H1 (cell line): ENCODE measurements at regions not wholly inside any gene's neighbourhood (a gene's known extent, or its start where the extent isn't known, plus 50 kb on each side); places are given as distances from the start of the nearest gene placed in this dataset.

ENCODE experiments used
- CTCF ChIA-PET: fragments of 300-600 bp; sonication (Branson Sonifier 250); formaldehyde crosslinking; loops from one replicate; lab custom pipeline; 2021; ENCODE audit not compliant: partially characterized antibody; lab: Charles Lee
- POLR2A ChIA-PET: fragments of 300-600 bp; sonication (Branson Sonifier 250); formaldehyde crosslinking; loops from one replicate; lab custom pipeline; 2021; ENCODE audit warnings: inconsistent platforms; ENCODE audit not compliant: partially characterized antibody; lab: Charles Lee
- DNase-seq, 2 experiments: peaks; one replicate each; pipeline versions ENCODE4 v3.0.0 to v3.0.0-alpha.2; 2010 to 2022; ENCODE audit warnings: low spot score in 2 of 2, low read depth in 1 of 2, mixed read lengths in 1 of 2
- FAIRE-seq: peaks from 2 replicates; lab custom pipeline; 2011; peaks lifted over from hg19 to GRCh38; lab: Jason Lieb, UNC
- H2AFZ ChIP-seq: 2 replicates; pipeline ENCODE4 v1.8.1; 2012; ENCODE audit warnings: low read length, inconsistent platforms
- H2AK5ac ChIP-seq: 2 replicates; pipeline ENCODE4 v1.6.1; 2013; ENCODE audit warnings: low read depth, low read length
- H2BK120ac ChIP-seq: replicated peaks from 2 replicates; pipeline ENCODE3; 2013; ENCODE audit warnings: low read depth, low read length, inconsistent platforms
- H2BK12ac ChIP-seq: 2 replicates; pipeline ENCODE4 v1.6.1; 2013; ENCODE audit warnings: low read depth, low read length
- H2BK15ac ChIP-seq: 2 replicates; pipeline ENCODE4 v1.6.1; 2013; ENCODE audit warnings: low read length
- H2BK20ac ChIP-seq: 2 replicates; pipeline ENCODE4 v1.6.1; 2013; ENCODE audit warnings: low read length
- H2BK5ac ChIP-seq: 2 replicates; pipeline ENCODE4 v1.6.1; 2013; ENCODE audit warnings: low read depth, low read length
- H3K14ac ChIP-seq: 2 replicates; pipeline ENCODE4 v1.6.1; 2013; ENCODE audit warnings: inconsistent platforms; ENCODE audit not compliant: insufficient read length
- H3K18ac ChIP-seq: 2 replicates; pipeline ENCODE4 v1.6.1; 2013; ENCODE audit warnings: low read length; ENCODE audit errors: extremely low read depth
- H3K23ac ChIP-seq: 2 replicates; pipeline ENCODE4 v1.6.1; 2013; ENCODE audit warnings: inconsistent platforms; ENCODE audit not compliant: insufficient read length
- H3K23me2 ChIP-seq: 2 replicates; pipeline ENCODE4 v1.6.1; 2013; ENCODE audit warnings: low read depth, low read length
- H3K27ac ChIP-seq: 2 replicates; pipeline ENCODE4 v1.6.1; 2011; ENCODE audit warnings: low read depth, low read length, inconsistent platforms
- H3K27me3 ChIP-seq, 4 experiments: replicated peaks in 1 of 4; 1 replicate in 1 of 4; 2 replicates in 3 of 4; pipeline versions ENCODE4 v1.6.1 to v1.8.1; 2011 to 2013; ENCODE audit warnings: low read length in 3 of 4, mild to moderate bottlenecking in 3 of 4, inconsistent platforms in 2 of 4, mixed read lengths in 2 of 4, moderate library complexity in 1 of 4; ENCODE audit not compliant: control insufficient read depth in 3 of 4, insufficient read depth in 3 of 4; ENCODE audit errors: extremely low read depth in 1 of 4
- H3K36me3 ChIP-seq, 4 experiments: 2 replicates each; pipeline versions ENCODE4 v1.6.1 to v1.8.1; 2011 to 2013; ENCODE audit warnings: mild to moderate bottlenecking in 4 of 4, low read length in 3 of 4, moderate library complexity in 2 of 4, control low read depth in 1 of 4, inconsistent platforms in 1 of 4; ENCODE audit not compliant: insufficient read depth in 4 of 4, control insufficient read depth in 2 of 4
- H3K4ac ChIP-seq: replicated peaks from 2 replicates; pipeline ENCODE3; 2013; ENCODE audit warnings: low read length, low read depth, mixed read lengths, inconsistent platforms; ENCODE audit not compliant: insufficient read length
- H3K4me1 ChIP-seq, 4 experiments: replicated peaks in 1 of 4; 1 replicate in 1 of 4; 2 replicates in 3 of 4; pipeline versions ENCODE4 v1.6.1 to v1.8.1; 2011 to 2013; ENCODE audit warnings: low read length in 3 of 4, inconsistent platforms in 2 of 4, mixed read lengths in 1 of 4; ENCODE audit not compliant: insufficient read depth in 4 of 4, control insufficient read depth in 3 of 4
- H3K4me2 ChIP-seq, 2 experiments: 2 replicates each; pipeline versions ENCODE4 v1.6.1 to v1.8.1; 2011 to 2013; ENCODE audit warnings: low read depth in 2 of 2, low read length in 2 of 2, control low read depth in 1 of 2, inconsistent platforms in 1 of 2, mild to moderate bottlenecking in 1 of 2; ENCODE audit not compliant: insufficient read depth in 1 of 2
- H3K4me3 ChIP-seq, 4 experiments: fragments of 200-600, 300-600 bp in 1 of 4; sonication (generic), shearing (Covaris generic), sonication (Bioruptor Twin) in 1 of 4; 2 replicates each; pipeline versions ENCODE4 v1.5.1 to v1.8.1; 2011 to 2016; ENCODE audit warnings: low read length in 4 of 4, low read depth in 3 of 4, control low read depth in 2 of 4, inconsistent platforms in 2 of 4, mild to moderate bottlenecking in 2 of 4, mixed read lengths in 1 of 4, moderate library complexity in 1 of 4; ENCODE audit not compliant: insufficient read depth in 2 of 4; ENCODE audit errors: extremely low read depth in 1 of 4
- H3K56ac ChIP-seq: replicated peaks from 2 replicates; pipeline ENCODE3; 2013; ENCODE audit warnings: low read depth, mild to moderate bottlenecking, mixed read lengths, low read length, inconsistent platforms; ENCODE audit not compliant: insufficient read length
- H3K79me1 ChIP-seq: 2 replicates; pipeline ENCODE4 v1.6.1; 2013; ENCODE audit warnings: low read depth, low read length, control low read depth
- H3K79me2 ChIP-seq, 2 experiments: 2 replicates each; pipeline versions ENCODE4 v1.6.1 to v1.8.1; 2012 to 2013; ENCODE audit warnings: low read length in 2 of 2, mild to moderate bottlenecking in 2 of 2, inconsistent platforms in 1 of 2; ENCODE audit not compliant: insufficient read depth in 2 of 2, control insufficient read depth in 1 of 2
- H3K9ac ChIP-seq, 4 experiments: replicated peaks in 1 of 4; 1 replicate in 1 of 4; 2 replicates in 3 of 4; pipeline versions ENCODE4 v1.6.1 to v1.8.1; 2011 to 2013; ENCODE audit warnings: low read depth in 3 of 4, low read length in 3 of 4, control low read depth in 2 of 4, mild to moderate bottlenecking in 2 of 4, moderate library complexity in 2 of 4, inconsistent platforms in 1 of 4; ENCODE audit errors: extremely low read depth in 1 of 4
- H3K9me3 ChIP-seq, 2 experiments: 2 replicates each; pipeline versions ENCODE4 v1.6.1 to v1.8.1; 2012 to 2013; ENCODE audit warnings: mild to moderate bottlenecking in 2 of 2, moderate library complexity in 2 of 2, control low read depth in 1 of 2, inconsistent platforms in 1 of 2, low read depth in 1 of 2, low read length in 1 of 2, mixed read lengths in 1 of 2; ENCODE audit not compliant: insufficient read depth in 2 of 2
- H4K20me1 ChIP-seq, 2 experiments: replicated peaks in 1 of 2; 2 replicates each; pipeline versions ENCODE3 to v1.8.1; 2011 to 2013; ENCODE audit warnings: inconsistent platforms in 2 of 2, low read length in 2 of 2, mild to moderate bottlenecking in 1 of 2; ENCODE audit not compliant: insufficient read depth in 2 of 2, control insufficient read depth in 1 of 2
- H4K5ac ChIP-seq: 2 replicates; pipeline ENCODE4 v1.6.1; 2013; ENCODE audit warnings: low read length, low read depth, mixed read lengths, inconsistent platforms; ENCODE audit not compliant: insufficient read length
- H4K8ac ChIP-seq: 2 replicates; pipeline ENCODE4 v1.8.0; 2013; ENCODE audit warnings: mild to moderate bottlenecking, moderate library complexity, low read length, inconsistent platforms; ENCODE audit not compliant: insufficient read depth; ENCODE audit errors: extremely low read depth
- H4K91ac ChIP-seq: replicated peaks from 2 replicates; pipeline ENCODE3; 2013; ENCODE audit warnings: low read length, mixed read lengths, inconsistent platforms; ENCODE audit not compliant: insufficient read length
- SP4 ChIP-seq: IDR thresholded peaks from 2 replicates; pipeline ENCODE4 v1.6.1; 2012; ENCODE audit warnings: low read length, inconsistent platforms
- SUZ12 ChIP-seq: fragments of 200-600 bp; sonication (generic); IDR thresholded peaks from 2 replicates; pipeline ENCODE4 v1.6.1; 2012; ENCODE audit warnings: mild to moderate bottlenecking, inconsistent platforms, low read length, moderate library complexity, mixed read lengths
- WGBS, 2 experiments: shearing (Covaris generic) in 1 of 2; methylation state at CpG; one replicate each; pipeline versions ENCODE4 v1.1.6 to v1.1.7; 2013 to 2015; ENCODE audit warnings: low lambda C conversion rate in 2 of 2, mixed read lengths in 2 of 2, inconsistent platforms in 1 of 2, low coverage in 1 of 2, missing lambda C conversion rate in 1 of 2; ENCODE audit not compliant: insufficient replicate concordance in 2 of 2, insufficient coverage in 1 of 2, insufficient read length in 1 of 2; ENCODE audit errors: extremely low coverage in 1 of 2, missing lambda C conversion rate in 1 of 2; 5-methylcytosine and 5-hydroxymethylcytosine counted together

DNA sequence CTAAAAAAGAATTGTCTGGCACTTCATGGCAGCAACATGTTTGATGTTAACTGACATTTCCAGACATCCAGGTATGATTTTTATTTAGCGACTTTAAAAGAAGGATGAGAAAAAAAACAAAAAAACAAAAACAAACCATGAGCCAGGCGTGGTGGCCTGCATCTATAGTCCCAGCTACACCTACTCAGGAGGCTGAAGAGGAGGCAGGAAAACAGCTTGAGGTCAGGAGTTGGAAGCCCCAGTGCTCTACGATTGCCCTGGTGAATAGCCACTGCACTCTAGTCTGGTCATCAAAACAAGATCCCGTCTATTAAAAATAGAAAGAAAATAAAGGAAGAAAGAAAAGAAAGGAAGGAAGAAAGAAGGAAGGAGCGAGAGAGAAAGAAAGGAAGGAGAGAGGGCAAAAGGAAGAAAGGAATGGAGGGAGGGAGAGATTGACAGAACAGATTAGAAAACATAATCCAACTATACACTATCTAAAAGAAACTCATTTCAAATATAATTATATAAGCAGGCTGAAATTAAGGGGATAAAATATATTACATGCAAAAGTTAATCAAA is 141.6 kb downstream of the TRIM27 start:
- peaks cover 4 to 6% of the 10 kb centered on the region in 2 experiments for H4K20me1 ChIP-seq

More for the DNA sequence above, 141.6 kb downstream of the TRIM27 start:
- no peak overlapping the region for H4K8ac ChIP-seq
- no peak overlapping the region for H3K27ac ChIP-seq
- WGBS, 2 experiments, result 34% methylated on average over 5 of the region's 5 CpGs; no CpG with 5 or more reads in 1 of the 2 experiments
- TF ChIP-seq SUZ12 (0 out of 2 replicates have a peak, but pooled peaks have one; percentile 2), SP4 (no peak)
- H3K27me3 ChIP-seq, result peaks cover 72 to 100% (median 89%) of the 10 kb centered on the region in 4 experiments
- H4K91ac ChIP-seq, result no peak overlapping the region
- FAIRE-seq (no peak), DNase-seq (no peak)
- H3K18ac ChIP-seq, result no peak overlapping the region
- no peaks in the 10 kb centered on the region for H3K79me2 ChIP-seq
- peaks cover 6 to 12% (median 8%) of the 10 kb centered on the region in 4 experiments for H3K4me1 ChIP-seq
- no peak overlapping the region for H3K56ac ChIP-seq
- H3K36me3 ChIP-seq, result no peaks in the 10 kb centered on the region; a peak in 2 of 8 replicates
- H2AK5ac ChIP-seq, result no peak overlapping the region
- no peak overlapping the region for H3K23ac ChIP-seq
- peaks cover 0 to 4% of the 10 kb centered on the region in 2 experiments; a peak in 1 of 4 replicates for H3K9me3 ChIP-seq
- H2AFZ ChIP-seq, result no peak overlapping the region
- no peak overlapping the region for H2BK120ac ChIP-seq
- POLR2A ChIA-PET, result interaction anchor here (1.2 to 1.3 kb wide), 2 partner anchors 11 to 12 kb away, joined by 3 read pairs; no protein-coding TSS in a partner anchor
- H3K79me1 ChIP-seq, result no peaks in the 10 kb centered on the region
- CTCF ChIA-PET, result interaction anchor here (0.6 to 2.9 kb wide), 2 partner anchors 11 to 62 kb away, joined by 3 to 13 read pairs; no protein-coding TSS in a partner anchor
- H2BK15ac ChIP-seq, result no peak overlapping the region
- H3K4me2 ChIP-seq, result no peak overlapping the region; a peak in 2 of 4 replicates
- H3K14ac ChIP-seq, result no peak overlapping the region
- H3K9ac ChIP-seq, result no peak overlapping the region
- peaks cover 3% of the 10 kb centered on the region; the same call in 1 of the 2 replicates for H3K23me2 ChIP-seq
- H4K5ac ChIP-seq, result no peak overlapping the region
- no peak overlapping the region for H2BK12ac ChIP-seq
- H3K4me3 ChIP-seq, result no peak overlapping the region; a peak in 2 of 8 replicates
- H3K4ac ChIP-seq, result no peak overlapping the region
- no peak overlapping the region for H2BK5ac ChIP-seq
- no peak overlapping the region for H2BK20ac ChIP-seq
